MM.1S (cell line): ENCODE measurements at regions not wholly inside any gene's neighbourhood (a gene's known extent, or its start where the extent isn't known, plus 50 kb on each side); places are given as distances from the start of the nearest gene placed in this dataset.

Experiments
- DNase-seq: peaks from one replicate; pipeline ENCODE4 v3.0.0-alpha.2; 2015
- H2AFZ ChIP-seq: fragments of 300-600 bp; sonication (generic); 2 replicates; pipeline ENCODE4 v1.6.0; 2016; ENCODE audit warnings: antibody characterized with exemption, low read length
- H3F3A ChIP-seq: fragments of 300-600 bp; sonication (generic); 2 replicates; pipeline ENCODE4 v1.6.1; 2016; ENCODE audit warnings: mild to moderate bottlenecking, antibody characterized with exemption, low read length, moderate library complexity, mixed read lengths; ENCODE audit not compliant: insufficient read depth
- H3K27ac ChIP-seq: fragments of 300-600 bp; sonication (generic); 2 replicates; pipeline ENCODE4 v1.5.1; 2016; ENCODE audit warnings: mild to moderate bottlenecking, low read length
- H3K27me3 ChIP-seq: fragments of 300-600 bp; sonication (generic); replicated peaks from 2 replicates; pipeline ENCODE4 v1.6.0; 2016; ENCODE audit warnings: low read length; ENCODE audit not compliant: insufficient read depth
- H3K36me3 ChIP-seq: fragments of 300-600 bp; sonication (generic); replicated peaks from 2 replicates; pipeline ENCODE4 v1.6.1; 2016; ENCODE audit warnings: mild to moderate bottlenecking, low read length, mixed read lengths; ENCODE audit not compliant: insufficient read depth
- H3K4me1 ChIP-seq: fragments of 300-600 bp; sonication (generic); 2 replicates; pipeline ENCODE4 v1.6.1; 2016; ENCODE audit warnings: low read length, mixed read lengths
- H3K4me2 ChIP-seq: fragments of 300-600 bp; sonication (generic); 2 replicates; pipeline ENCODE4 v1.6.0; 2016; ENCODE audit warnings: low read depth, low read length
- H3K4me3 ChIP-seq: fragments of 300-600 bp; sonication (generic); 2 replicates; pipeline ENCODE4 v1.5.1; 2016; ENCODE audit warnings: low read length, mixed read lengths
- H3K79me2 ChIP-seq: fragments of 300-600 bp; sonication (generic); 2 replicates; pipeline ENCODE4 v1.6.1; 2016; ENCODE audit warnings: mixed run types, low read length, mixed read lengths
- H3K9ac ChIP-seq: fragments of 300-600 bp; sonication (generic); 2 replicates; pipeline ENCODE4 v1.6.1; 2016; ENCODE audit warnings: low read length, mixed read lengths
- H3K9me2 ChIP-seq: fragments of 300-600 bp; sonication (generic); replicated peaks from 2 replicates; pipeline ENCODE4 v1.6.1; 2016; ENCODE audit warnings: mild to moderate bottlenecking, low read length, mixed read lengths; ENCODE audit not compliant: insufficient read depth
- H3K9me3 ChIP-seq: fragments of 300-600 bp; sonication (generic); replicated peaks from 2 replicates; pipeline ENCODE4 v1.6.1; 2016; ENCODE audit warnings: mild to moderate bottlenecking, low read length, mixed read lengths; ENCODE audit not compliant: insufficient read depth
- H4K20me1 ChIP-seq: fragments of 300-600 bp; sonication (generic); 2 replicates; pipeline ENCODE4 v1.6.1; 2016; ENCODE audit warnings: mild to moderate bottlenecking, low read length, moderate library complexity, mixed read lengths; ENCODE audit not compliant: insufficient read depth
- EZH2 ChIP-seq: fragments of 300-600 bp; sonication (generic); optimal IDR thresholded peaks from 2 replicates; pipeline ENCODE3; 2017; ENCODE audit warnings: low read depth, mild to moderate bottlenecking, antibody characterized with exemption, low read length, mixed read lengths
- EZH2phosphoT487 ChIP-seq: fragments of 300-600 bp; sonication (generic); IDR thresholded peaks from 2 replicates; pipeline ENCODE4 v1.6.1; 2018; ENCODE audit warnings: antibody characterized with exemption, low read length
- TF ChIP-seq, protein P1 (sequence below): fragments of 300-600 bp; sonication (generic); IDR thresholded peaks from 2 replicates; pipeline ENCODE4 v1.5.1; 2016; ENCODE audit warnings: antibody characterized with exemption, low read length, mixed read lengths

GRCh38 chr4:119788349-119789266 is 160.0 kb upstream of the PDE5A start:
- Histone ChIP-seq H3K4me2 (peak overlapping the region; percentile 42), H3K79me2 (no peaks in the 10 kb centered on the region), H3K27me3 (no peaks in the 10 kb centered on the region), H3K9ac (no peak overlapping the region; the same call in 1 of the 2 replicates), H3K9me3 (no peaks in the 10 kb centered on the region), H3K36me3 (no peaks in the 10 kb centered on the region), H3K4me3 (no peak overlapping the region; the same call in 1 of the 2 replicates), H3F3A (peaks cover 20% of the 10 kb centered on the region; the same call in 1 of the 2 replicates), H4K20me1 (no peaks in the 10 kb centered on the region), H3K9me2 (no peaks in the 10 kb centered on the region), H3K27ac (peak overlapping the region; percentile 44; the same call in 1 of the 2 replicates), H3K4me1 (peaks cover 25% of the 10 kb centered on the region), H2AFZ (peak overlapping the region; percentile 81)
- TF ChIP-seq EZH2 (no peak), EZH2phosphoT487 (no peak)
- TF ChIP-seq, protein P1, sequence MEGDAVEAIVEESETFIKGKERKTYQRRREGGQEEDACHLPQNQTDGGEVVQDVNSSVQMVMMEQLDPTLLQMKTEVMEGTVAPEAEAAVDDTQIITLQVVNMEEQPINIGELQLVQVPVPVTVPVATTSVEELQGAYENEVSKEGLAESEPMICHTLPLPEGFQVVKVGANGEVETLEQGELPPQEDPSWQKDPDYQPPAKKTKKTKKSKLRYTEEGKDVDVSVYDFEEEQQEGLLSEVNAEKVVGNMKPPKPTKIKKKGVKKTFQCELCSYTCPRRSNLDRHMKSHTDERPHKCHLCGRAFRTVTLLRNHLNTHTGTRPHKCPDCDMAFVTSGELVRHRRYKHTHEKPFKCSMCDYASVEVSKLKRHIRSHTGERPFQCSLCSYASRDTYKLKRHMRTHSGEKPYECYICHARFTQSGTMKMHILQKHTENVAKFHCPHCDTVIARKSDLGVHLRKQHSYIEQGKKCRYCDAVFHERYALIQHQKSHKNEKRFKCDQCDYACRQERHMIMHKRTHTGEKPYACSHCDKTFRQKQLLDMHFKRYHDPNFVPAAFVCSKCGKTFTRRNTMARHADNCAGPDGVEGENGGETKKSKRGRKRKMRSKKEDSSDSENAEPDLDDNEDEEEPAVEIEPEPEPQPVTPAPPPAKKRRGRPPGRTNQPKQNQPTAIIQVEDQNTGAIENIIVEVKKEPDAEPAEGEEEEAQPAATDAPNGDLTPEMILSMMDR, result no peak
- DNase-seq, result peak; percentile 65

GRCh38 chr4:119785963-119786362 is 157.4 kb upstream of the PDE5A start:
- Histone ChIP-seq H3K27ac (no peak overlapping the region), H3K4me1 (peaks cover 35% of the 10 kb centered on the region), H3K4me3 (no peak overlapping the region), H3K9me3 (no peaks in the 10 kb centered on the region), H2AFZ (no peak overlapping the region), H3K9ac (no peak overlapping the region), H3F3A (peaks cover 29% of the 10 kb centered on the region), H3K9me2 (no peaks in the 10 kb centered on the region), H3K27me3 (no peaks in the 10 kb centered on the region), H4K20me1 (no peaks in the 10 kb centered on the region), H3K4me2 (no peak overlapping the region), H3K79me2 (no peaks in the 10 kb centered on the region), H3K36me3 (no peaks in the 10 kb centered on the region)
- TF ChIP-seq EZH2phosphoT487, result no peak
- TF ChIP-seq EZH2, result no peak
- TF ChIP-seq, protein P1, result peak; percentile 63
- peak; percentile 46 for DNase-seq

- no peak overlapping the region for H2AFZ ChIP-seq
- H3K27ac ChIP-seq, result peak overlapping the region; percentile 73; the same call in 1 of the 2 replicates
- H3K9me3 ChIP-seq, result no peaks in the 10 kb centered on the region
- peaks cover 21% of the 10 kb centered on the region for H3F3A ChIP-seq
- H3K4me2 ChIP-seq, result peak overlapping the region; percentile 13; the same call in 1 of the 2 replicates
- TF ChIP-seq EZH2 (no peak), EZH2phosphoT487 (no peak)
- TF ChIP-seq, protein P1, result no peak
- no peaks in the 10 kb centered on the region for H3K79me2 ChIP-seq
- H3K9ac ChIP-seq, result no peak overlapping the region
- H3K36me3 ChIP-seq, result no peaks in the 10 kb centered on the region
- no peak overlapping the region for H3K4me3 ChIP-seq
- DNase-seq, result peak; percentile 83
- no peaks in the 10 kb centered on the region for H4K20me1 ChIP-seq
- H3K4me1 ChIP-seq, result peaks cover 33% of the 10 kb centered on the region
- H3K9me2 ChIP-seq, result no peaks in the 10 kb centered on the region
- H3K27me3 ChIP-seq, result no peaks in the 10 kb centered on the region
These were observed 154.8 kb upstream of the PDE5A start for GRCh38 chr4:119783189-119783983.
